Naive B cell (primary cell): ENCODE measurements at regions not wholly inside any gene's neighbourhood (a gene's known extent, or its start where the extent isn't known, plus 50 kb on each side); places are given as distances from the start of the nearest gene placed in this dataset.

Experiments
- ATAC-seq, 2 donors: fragments of 150-1000 bp; cut with Tn5 transposase; 2 replicates each; pipeline ENCODE4 v1.10.0; 2021; ENCODE audit warnings: low read depth in 2 of 2, mild to moderate bottlenecking in 2 of 2, moderate library complexity in 2 of 2
- DNase-seq: peaks from one replicate; pipeline ENCODE4 v3.0.0; 2022
- H3K27ac Mint-ChIP-seq, 6 donors: one replicate each; pipeline ENCODE4 v1.8.0; 2020 to 2022; ENCODE audit warnings: mild to moderate bottlenecking in 6 of 6, mixed read lengths in 6 of 6, moderate library complexity in 5 of 6, inconsistent platforms in 2 of 6
- H3K27me3 Mint-ChIP-seq, 3 donors: one replicate each; pipeline ENCODE4 v1.8.0; 2021 to 2022; ENCODE audit warnings: mixed read lengths in 3 of 3, mild to moderate bottlenecking in 1 of 3
- H3K36me3 Mint-ChIP-seq, 2 donors: one replicate each; pipeline ENCODE4 v1.8.0; 2020 to 2022; ENCODE audit warnings: mixed read lengths in 2 of 2, inconsistent platforms in 1 of 2, mild to moderate bottlenecking in 1 of 2
- H3K4me1 Mint-ChIP-seq, 3 donors: one replicate each; pipeline ENCODE4 v1.8.0; 2020 to 2022; ENCODE audit warnings: mixed read lengths in 3 of 3, inconsistent platforms in 1 of 3, mild to moderate bottlenecking in 1 of 3, moderate library complexity in 1 of 3
- H3K4me3 Mint-ChIP-seq, 8 donors: one replicate each; pipeline ENCODE4 v1.8.0; 2020 to 2022; ENCODE audit warnings: mild to moderate bottlenecking in 8 of 8, mixed read lengths in 8 of 8, moderate library complexity in 8 of 8, inconsistent platforms in 2 of 8
- H3K9me3 Mint-ChIP-seq, 7 donors: one replicate each; pipeline ENCODE4 v1.8.0; 2020 to 2022; ENCODE audit warnings: mixed read lengths in 7 of 7, mild to moderate bottlenecking in 5 of 7, inconsistent platforms in 2 of 7, moderate library complexity in 1 of 7

GRCh38 chr1:67960766-67961165, 89.7 kb downstream of the DIRAS3 start:
- no peak overlapping the region for H3K27ac Mint-ChIP-seq
- H3K27me3 Mint-ChIP-seq, result peaks cover 0 to under 1% (median 0%) of the 10 kb centered on the region in 3 donors
- H3K4me1 Mint-ChIP-seq, result no peaks in the 10 kb centered on the region
- peaks cover 8 to 22% (median 15%) of the 10 kb centered on the region in 7 donors for H3K9me3 Mint-ChIP-seq
- H3K36me3 Mint-ChIP-seq, result peaks cover 0 to 9% of the 10 kb centered on the region in 2 donors
- DNase-seq (no peak), ATAC-seq (no peak)
- H3K4me3 Mint-ChIP-seq, result no peak overlapping the region

- DNase-seq, result no peak
- Mint-ChIP-seq H3K4me1 (no peaks in the 10 kb centered on the region), H3K27me3 (peaks cover 5 to 10% (median 6%) of the 10 kb centered on the region in 3 donors), H3K27ac (no peak overlapping the region), H3K4me3 (no peak overlapping the region), H3K36me3 (peaks cover 0 to 4% of the 10 kb centered on the region in 2 donors), H3K9me3 (peaks cover 7 to 16% (median 11%) of the 10 kb centered on the region in 7 donors)
- ATAC-seq, result no peak
Measured at GRCh38 chr1:67958472-67958871, 92.0 kb downstream of the DIRAS3 start.

- DNase-seq (no peak), ATAC-seq (no peak)
- H3K9me3 Mint-ChIP-seq, result peaks cover 2 to 6% (median 4%) of the 10 kb centered on the region in 7 donors
- H3K27me3 Mint-ChIP-seq, result peaks cover 5 to 10% (median 6%) of the 10 kb centered on the region in 3 donors
- no peaks in the 10 kb centered on the region for H3K36me3 Mint-ChIP-seq
- no peak overlapping the region for H3K4me3 Mint-ChIP-seq
- no peaks in the 10 kb centered on the region for H3K4me1 Mint-ChIP-seq
- no peak overlapping the region for H3K27ac Mint-ChIP-seq
Measured at GRCh38 chr1:67957066-67957465, 93.4 kb downstream of the DIRAS3 start.

- no peaks in the 10 kb centered on the region for H3K4me1 Mint-ChIP-seq
- ATAC-seq (no peak), DNase-seq (no peak)
- H3K4me3 Mint-ChIP-seq, result no peak overlapping the region
- H3K27me3 Mint-ChIP-seq, result peaks cover 5 to 10% (median 6%) of the 10 kb centered on the region in 3 donors
- H3K27ac Mint-ChIP-seq, result no peak overlapping the region
- H3K36me3 Mint-ChIP-seq, result no peaks in the 10 kb centered on the region
- peaks cover 0 to 5% (median 0%) of the 10 kb centered on the region in 7 donors for H3K9me3 Mint-ChIP-seq
Measured at GRCh38 chr1:67956116-67956515, 94.3 kb downstream of the DIRAS3 start.

- ATAC-seq (no peak), DNase-seq (no peak)
- Mint-ChIP-seq H3K27me3 (peaks cover 5 to 10% (median 6%) of the 10 kb centered on the region in 3 donors), H3K4me3 (no peak overlapping the region), H3K9me3 (peaks cover 0 to 5% (median 0%) of the 10 kb centered on the region in 7 donors), H3K4me1 (no peaks in the 10 kb centered on the region), H3K36me3 (no peaks in the 10 kb centered on the region), H3K27ac (no peak overlapping the region)
Measured at GRCh38 chr1:67955591-67955990, 94.8 kb downstream of the DIRAS3 start.

GRCh38 chr1:67953301-67953700, 97.1 kb downstream of the DIRAS3 start:
- H3K27ac Mint-ChIP-seq, result no peak overlapping the region
- no peaks in the 10 kb centered on the region for H3K36me3 Mint-ChIP-seq
- H3K4me3 Mint-ChIP-seq, result no peak overlapping the region
- peaks cover 5 to 10% (median 6%) of the 10 kb centered on the region in 3 donors for H3K27me3 Mint-ChIP-seq
- DNase-seq (no peak), ATAC-seq (no peak)
- H3K4me1 Mint-ChIP-seq, result no peaks in the 10 kb centered on the region
- peaks cover 0 to 4% (median 0%) of the 10 kb centered on the region in 7 donors for H3K9me3 Mint-ChIP-seq

- DNase-seq, result no peak
- H3K27ac Mint-ChIP-seq, result no peak overlapping the region
- H3K27me3 Mint-ChIP-seq, result peaks cover 5 to 10% (median 6%) of the 10 kb centered on the region in 3 donors
- H3K4me3 Mint-ChIP-seq, result no peak overlapping the region
- no peak for ATAC-seq
- H3K4me1 Mint-ChIP-seq, result no peaks in the 10 kb centered on the region
- H3K36me3 Mint-ChIP-seq, result no peaks in the 10 kb centered on the region
- H3K9me3 Mint-ChIP-seq, result peaks cover 0 to 4% (median 0%) of the 10 kb centered on the region in 7 donors
Measured at GRCh38 chr1:67952071-67952470, 98.4 kb downstream of the DIRAS3 start.

- peaks cover 0 to 4% (median 0%) of the 10 kb centered on the region in 7 donors for H3K9me3 Mint-ChIP-seq
- no peaks in the 10 kb centered on the region for H3K4me1 Mint-ChIP-seq
- ATAC-seq, result no peak
- H3K27ac Mint-ChIP-seq, result no peak overlapping the region
- H3K27me3 Mint-ChIP-seq, result peaks cover 5 to 10% (median 6%) of the 10 kb centered on the region in 3 donors
- H3K36me3 Mint-ChIP-seq, result no peaks in the 10 kb centered on the region
- no peak overlapping the region for H3K4me3 Mint-ChIP-seq
- no peak for DNase-seq
Measured at GRCh38 chr1:67951014-67951413, 99.4 kb downstream of the DIRAS3 start.

GRCh38 chr1:67948151-67949080, 102.0 kb downstream of the DIRAS3 start:
- H3K4me1 Mint-ChIP-seq, result no peaks in the 10 kb centered on the region
- no peak overlapping the region for H3K4me3 Mint-ChIP-seq
- ATAC-seq (no peak), DNase-seq (no peak)
- H3K27ac Mint-ChIP-seq, result no peak overlapping the region
- H3K9me3 Mint-ChIP-seq, result peaks cover 0 to 5% (median 0%) of the 10 kb centered on the region in 7 donors
- H3K36me3 Mint-ChIP-seq, result no peaks in the 10 kb centered on the region
- no peaks in the 10 kb centered on the region for H3K27me3 Mint-ChIP-seq

GRCh38 chr1:67947114-67947513, 103.3 kb downstream of the DIRAS3 start:
- no peak overlapping the region for H3K27ac Mint-ChIP-seq
- H3K4me1 Mint-ChIP-seq, result no peaks in the 10 kb centered on the region
- H3K27me3 Mint-ChIP-seq, result no peaks in the 10 kb centered on the region
- no peak for ATAC-seq
- no peak for DNase-seq
- H3K36me3 Mint-ChIP-seq, result no peaks in the 10 kb centered on the region
- no peak overlapping the region for H3K4me3 Mint-ChIP-seq
- peaks cover 0 to 5% (median 0%) of the 10 kb centered on the region in 7 donors for H3K9me3 Mint-ChIP-seq

GRCh38 chr1:67945733-67946374, 104.6 kb downstream of the DIRAS3 start:
- no peak for DNase-seq
- H3K4me1 Mint-ChIP-seq, result no peaks in the 10 kb centered on the region
- H3K27me3 Mint-ChIP-seq, result no peaks in the 10 kb centered on the region
- ATAC-seq, result no peak
- no peaks in the 10 kb centered on the region for H3K36me3 Mint-ChIP-seq
- H3K9me3 Mint-ChIP-seq, result peaks cover 0 to 5% (median 0%) of the 10 kb centered on the region in 7 donors
- H3K27ac Mint-ChIP-seq, result no peak overlapping the region
- H3K4me3 Mint-ChIP-seq, result no peak overlapping the region

GRCh38 chr1:67942274-67942673, 108.2 kb downstream of the DIRAS3 start:
- DNase-seq, result no peak
- peaks cover 0 to 5% (median 0%) of the 10 kb centered on the region in 7 donors for H3K9me3 Mint-ChIP-seq
- no peak overlapping the region for H3K4me3 Mint-ChIP-seq
- H3K36me3 Mint-ChIP-seq, result no peaks in the 10 kb centered on the region
- no peaks in the 10 kb centered on the region for H3K27me3 Mint-ChIP-seq
- ATAC-seq, result no peak
- no peak overlapping the region for H3K27ac Mint-ChIP-seq
- H3K4me1 Mint-ChIP-seq, result no peaks in the 10 kb centered on the region

- Mint-ChIP-seq H3K27ac (no peak overlapping the region), H3K27me3 (no peaks in the 10 kb centered on the region), H3K36me3 (no peaks in the 10 kb centered on the region), H3K9me3 (peaks cover 0 to 5% (median 0%) of the 10 kb centered on the region in 7 donors), H3K4me3 (no peak overlapping the region), H3K4me1 (no peaks in the 10 kb centered on the region)
- DNase-seq, result no peak
- no peak for ATAC-seq
Measured at GRCh38 chr1:67941746-67942145, 108.5 kb upstream of the GNG12 start.

GRCh38 chr1:67941155-67941554, 107.9 kb upstream of the GNG12 start:
- no peak for ATAC-seq

More at GRCh38 chr1:67941155-67941554, 107.9 kb upstream of the GNG12 start:
- H3K4me3 Mint-ChIP-seq, result no peak overlapping the region
- H3K27me3 Mint-ChIP-seq, result no peaks in the 10 kb centered on the region
- no peaks in the 10 kb centered on the region for H3K4me1 Mint-ChIP-seq
- no peak for DNase-seq
- H3K9me3 Mint-ChIP-seq, result peaks cover 0 to 5% (median 0%) of the 10 kb centered on the region in 7 donors
- H3K36me3 Mint-ChIP-seq, result no peaks in the 10 kb centered on the region
- H3K27ac Mint-ChIP-seq, result no peak overlapping the region
